ENCODE measurements at regions not wholly inside any gene's neighbourhood (a gene's known extent, or its start where the extent isn't known, plus 50 kb on each side); places are given as distances from the start of the nearest gene placed in this dataset.
"Not testable (repeated sequence)": the region's sequence is repeated elsewhere in the genome, so short reads cannot be mapped to it uniquely, and the experiment has no call there.

- not testable (repeated sequence) for H3K27me3 ChIP-seq (replicated peaks; ENCODE audit: insufficient read depth); H3K4me1 ChIP-seq (ENCODE audit: control insufficient read depth in 1 of 2, low read depth in 2 of 2); H3K36me3 ChIP-seq; H3K9me3 ChIP-seq
- peak; percentile 21 for DNase-seq (ENCODE audit: low spot score)
- Histone ChIP-seq H3K4me3 (peak overlapping the region; percentile 78), H3K27ac (peak overlapping the region; percentile 86 to 92)
- peak; percentile 100 for ATAC-seq (ENCODE audit: insufficient number of reproducible peaks, low FRiP score, low read depth)
Observed at GRCh38 chr10:38355911-38356526, 261.9 kb downstream of the ZNF37A start.

- H3K4me3 ChIP-seq, result peak overlapping the region; percentile 78
Observed at GRCh38 chr10:38356527-38356926, 262.4 kb downstream of the ZNF37A start.

GRCh38 chr10:38362514-38362913 is 268.4 kb downstream of the ZNF37A start:
- H3K4me3 ChIP-seq; H3K4me1 ChIP-seq (ENCODE audit: control insufficient read depth in 1 of 2, low read depth in 2 of 2); H3K27me3 ChIP-seq (replicated peaks; ENCODE audit: insufficient read depth); H3K9me3 ChIP-seq; H3K27ac ChIP-seq; H3K36me3 ChIP-seq; DNase-seq (ENCODE audit: low spot score); ATAC-seq (ENCODE audit: insufficient number of reproducible peaks, low FRiP score, low read depth): not testable (repeated sequence)

More at GRCh38 chr10:38356527-38356926, 262.4 kb downstream of the ZNF37A start:
- not testable (repeated sequence) for ATAC-seq (ENCODE audit: insufficient number of reproducible peaks, low FRiP score, low read depth); H3K36me3 ChIP-seq; H3K9me3 ChIP-seq; H3K4me1 ChIP-seq (ENCODE audit: control insufficient read depth in 1 of 2, low read depth in 2 of 2); DNase-seq (ENCODE audit: low spot score); H3K27me3 ChIP-seq (replicated peaks; ENCODE audit: insufficient read depth)
- H3K27ac ChIP-seq, result peak overlapping the region; percentile 17 to 86

- H3K4me1 ChIP-seq (ENCODE audit: control insufficient read depth in 1 of 2, low read depth in 2 of 2); H3K9me3 ChIP-seq; H3K4me3 ChIP-seq; H3K27me3 ChIP-seq (replicated peaks; ENCODE audit: insufficient read depth); H3K27ac ChIP-seq; ATAC-seq (ENCODE audit: insufficient number of reproducible peaks, low FRiP score, low read depth); H3K36me3 ChIP-seq; DNase-seq (ENCODE audit: low spot score): not testable (repeated sequence)
Observed at GRCh38 chr10:38364073-38364472, 269.9 kb downstream of the ZNF37A start.

GRCh38 chr10:38365917-38366316 is 271.8 kb downstream of the ZNF37A start:
- not testable (repeated sequence) for H3K27me3 ChIP-seq (replicated peaks; ENCODE audit: insufficient read depth); H3K27ac ChIP-seq; DNase-seq (ENCODE audit: low spot score); H3K4me1 ChIP-seq (ENCODE audit: control insufficient read depth in 1 of 2, low read depth in 2 of 2); H3K36me3 ChIP-seq; ATAC-seq (ENCODE audit: insufficient number of reproducible peaks, low FRiP score, low read depth); H3K4me3 ChIP-seq; H3K9me3 ChIP-seq
- peak; percentile 12 for TF ChIP-seq CTCF (IDR thresholded peaks at IDR 0.05)

GRCh38 chr10:38383800-38384199 is 289.7 kb downstream of the ZNF37A start:
- not testable (repeated sequence) for H3K4me1 ChIP-seq (ENCODE audit: control insufficient read depth in 1 of 2, low read depth in 2 of 2); H3K27me3 ChIP-seq (replicated peaks; ENCODE audit: insufficient read depth); H3K9me3 ChIP-seq; H3K27ac ChIP-seq; H3K4me3 ChIP-seq; DNase-seq (ENCODE audit: low spot score); H3K36me3 ChIP-seq; ATAC-seq (ENCODE audit: insufficient number of reproducible peaks, low FRiP score, low read depth)

- H3K27me3 ChIP-seq (replicated peaks; ENCODE audit: insufficient read depth); H3K4me3 ChIP-seq; H3K4me1 ChIP-seq (ENCODE audit: control insufficient read depth in 1 of 2, low read depth in 2 of 2); DNase-seq (ENCODE audit: low spot score); H3K36me3 ChIP-seq; ATAC-seq (ENCODE audit: insufficient number of reproducible peaks, low FRiP score, low read depth); H3K27ac ChIP-seq; H3K9me3 ChIP-seq: not testable (repeated sequence)
Observed at GRCh38 chr10:38386869-38387268, 292.7 kb downstream of the ZNF37A start.

GRCh38 chr10:38390725-38391124 is 296.6 kb downstream of the ZNF37A start:
- H3K36me3 ChIP-seq; ATAC-seq (ENCODE audit: insufficient number of reproducible peaks, low FRiP score, low read depth); DNase-seq (ENCODE audit: low spot score): not testable (repeated sequence)

GRCh38 chr10:38395465-38395864 is 301.3 kb downstream of the ZNF37A start:
- not testable (repeated sequence) for H3K36me3 ChIP-seq; H3K9me3 ChIP-seq; H3K4me1 ChIP-seq (ENCODE audit: control insufficient read depth in 1 of 2, low read depth in 2 of 2); H3K4me3 ChIP-seq; H3K27me3 ChIP-seq (replicated peaks; ENCODE audit: insufficient read depth); DNase-seq (ENCODE audit: low spot score)
- peak; percentile 69 for ATAC-seq (ENCODE audit: insufficient number of reproducible peaks, low FRiP score, low read depth)
- H3K27ac ChIP-seq, result peak overlapping the region in 1 of 2 donors; percentile 53

More at GRCh38 chr10:38390725-38391124, 296.6 kb downstream of the ZNF37A start:
- H3K27ac ChIP-seq; H3K27me3 ChIP-seq (replicated peaks; ENCODE audit: insufficient read depth); H3K9me3 ChIP-seq; H3K4me1 ChIP-seq (ENCODE audit: control insufficient read depth in 1 of 2, low read depth in 2 of 2); H3K4me3 ChIP-seq: not testable (repeated sequence)

GRCh38 chr10:38396178-38396954 is 302.2 kb downstream of the ZNF37A start:
- not testable (repeated sequence) for ATAC-seq (ENCODE audit: insufficient number of reproducible peaks, low FRiP score, low read depth); DNase-seq (ENCODE audit: low spot score); H3K9me3 ChIP-seq; H3K4me1 ChIP-seq (ENCODE audit: control insufficient read depth in 1 of 2, low read depth in 2 of 2); H3K36me3 ChIP-seq; H3K27me3 ChIP-seq (replicated peaks; ENCODE audit: insufficient read depth); H3K4me3 ChIP-seq
- peak overlapping the region in 1 of 2 donors; percentile 53 for H3K27ac ChIP-seq

- H3K9me3 ChIP-seq; DNase-seq (ENCODE audit: low spot score); H3K27ac ChIP-seq; ATAC-seq (ENCODE audit: insufficient number of reproducible peaks, low FRiP score, low read depth); H3K27me3 ChIP-seq (replicated peaks; ENCODE audit: insufficient read depth); H3K36me3 ChIP-seq; H3K4me1 ChIP-seq (ENCODE audit: control insufficient read depth in 1 of 2, low read depth in 2 of 2): not testable (repeated sequence)
- peak overlapping the region; percentile 98 for H3K4me3 ChIP-seq
Observed at GRCh38 chr10:38401565-38401964, 307.4 kb downstream of the ZNF37A start.

Measured in thoracic aorta (tissue), 2 donors.